OCI-LY1 (cell line): ENCODE measurements at regions not wholly inside any gene's neighbourhood (a gene's known extent, or its start where the extent isn't known, plus 50 kb on each side); places are given as distances from the start of the nearest gene placed in this dataset.

Experiments used
- H2AFZ ChIP-seq: fragments of 200-600 bp; sonication (generic), shearing (Covaris generic); 2 replicates; pipeline ENCODE4 v1.6.0; 2014; ENCODE audit warnings: antibody characterized with exemption, mild to moderate bottlenecking, low read length
- H3F3A ChIP-seq: fragments of 200-600 bp; sonication (generic), shearing (Covaris generic); 2 replicates; pipeline ENCODE4 v1.6.0; 2014; ENCODE audit warnings: mild to moderate bottlenecking, antibody characterized with exemption, low read length, moderate library complexity; ENCODE audit not compliant: insufficient read depth
- H3K27ac ChIP-seq: fragments of 200-600 bp; sonication (generic); 2 replicates; pipeline ENCODE4 v1.5.1; 2014; ENCODE audit warnings: low read length, mixed run types, mild to moderate bottlenecking, low read depth; ENCODE audit not compliant: poor library complexity, severe bottlenecking
- H3K27me3 ChIP-seq: fragments of 200-600 bp; sonication (generic); 2 replicates; pipeline ENCODE4 v1.6.0; 2014; ENCODE audit warnings: antibody characterized with exemption, mild to moderate bottlenecking, low read length, moderate library complexity; ENCODE audit not compliant: insufficient read depth
- H3K36me3 ChIP-seq: fragments of 200-600 bp; sonication (generic); 2 replicates; pipeline ENCODE4 v1.6.1; 2014; ENCODE audit warnings: mild to moderate bottlenecking, antibody characterized with exemption, low read length, moderate library complexity, mixed read lengths; ENCODE audit not compliant: insufficient read depth
- H3K4me1 ChIP-seq: fragments of 200-600 bp; sonication (generic); 2 replicates; pipeline ENCODE4 v1.5.1; 2014; ENCODE audit warnings: mild to moderate bottlenecking, low read length, moderate library complexity; ENCODE audit not compliant: insufficient read depth, severe bottlenecking
- H3K4me2 ChIP-seq: fragments of 200-600 bp; sonication (generic), shearing (Covaris generic); 2 replicates; pipeline ENCODE4 v1.6.1; 2014; ENCODE audit warnings: low read length
- H3K4me3 ChIP-seq: fragments of 200-600 bp; sonication (generic); 2 replicates; pipeline ENCODE4 v1.5.1; 2014; ENCODE audit warnings: low read length, low read depth, mild to moderate bottlenecking, mixed read lengths; ENCODE audit not compliant: poor library complexity, severe bottlenecking
- H3K79me2 ChIP-seq: fragments of 200-600 bp; shearing (Covaris generic); 2 replicates; pipeline ENCODE4 v1.6.1; 2016; ENCODE audit warnings: mixed run types, low read length, mixed read lengths; ENCODE audit not compliant: insufficient read depth
- H3K9ac ChIP-seq: fragments of 200-600 bp; sonication (generic), shearing (Covaris generic); 2 replicates; pipeline ENCODE4 v1.6.1; 2014; ENCODE audit warnings: mild to moderate bottlenecking, low read length, mixed read lengths
- H3K9me2 ChIP-seq: fragments of 200-600 bp; sonication (generic), shearing (Covaris generic); 2 replicates; pipeline ENCODE4 v1.6.1; 2014; ENCODE audit warnings: low read depth, mild to moderate bottlenecking, low read length, mixed read lengths
- H3K9me3 ChIP-seq: fragments of 200-600 bp; shearing (Covaris generic); 2 replicates; pipeline ENCODE4 v1.6.1; 2014; ENCODE audit warnings: low read length, mixed read lengths
- H4K20me1 ChIP-seq: fragments of 200-600 bp; sonication (generic), shearing (Covaris generic); 2 replicates; pipeline ENCODE4 v1.6.0; 2016; ENCODE audit warnings: mild to moderate bottlenecking, low read length; ENCODE audit not compliant: insufficient read depth
- EZH2 ChIP-seq: fragments of 200-600 bp; sonication (generic), shearing (Covaris generic); IDR thresholded peaks from 2 replicates; pipeline ENCODE4 v1.8.0; 2017; ENCODE audit warnings: borderline replicate concordance, mixed run types, mild to moderate bottlenecking, antibody characterized with exemption, low read length, moderate library complexity, mixed read lengths
- TF ChIP-seq, protein P1 (sequence below): fragments of 200-600 bp; sonication (generic), shearing (Covaris generic); IDR thresholded peaks from 2 replicates; pipeline ENCODE4 v1.5.1; 2017; ENCODE audit warnings: mild to moderate bottlenecking, antibody characterized with exemption, low read length, moderate library complexity, mixed read lengths

DNA sequence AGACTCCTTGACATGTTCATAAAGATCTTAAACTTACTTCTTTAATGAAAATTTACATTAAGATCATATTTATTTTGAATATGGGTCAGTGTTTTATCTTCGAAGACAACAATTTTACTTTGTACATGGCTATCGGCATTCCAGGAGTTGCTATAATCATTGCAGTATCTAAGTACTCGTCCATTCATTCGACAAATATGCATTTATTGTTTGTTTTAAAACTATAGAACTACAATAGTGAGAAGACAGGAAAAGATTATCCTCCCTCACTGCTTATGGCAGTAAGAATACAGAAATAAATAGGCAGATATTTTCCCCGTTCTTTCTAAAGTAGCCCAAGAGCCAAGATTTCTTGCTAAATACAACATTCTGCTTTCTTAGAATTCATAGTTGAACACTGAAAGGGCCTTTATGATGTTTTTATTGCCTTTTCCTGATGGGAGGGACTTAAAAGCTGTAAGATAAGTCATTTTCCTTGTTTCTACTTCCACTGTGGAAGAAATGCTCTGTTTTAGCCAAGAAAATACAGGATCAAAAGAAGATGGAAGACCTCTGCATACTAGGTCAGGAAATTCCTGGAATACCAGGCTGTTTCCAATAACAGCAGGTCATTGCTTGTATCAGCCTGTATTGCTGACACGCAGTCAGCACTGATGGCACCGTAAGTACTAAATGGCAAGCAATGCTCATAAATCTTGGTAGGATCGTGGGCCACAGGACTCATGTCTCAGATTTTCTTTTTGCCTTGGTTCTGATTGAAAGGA is 521.0 kb upstream of the ATP2B1 start:
- H3K9ac ChIP-seq: no peak overlapping the region
- no peaks in the 10 kb centered on the region for H3F3A ChIP-seq
- no peaks in the 10 kb centered on the region for H3K27me3 ChIP-seq
- H3K36me3 ChIP-seq: no peaks in the 10 kb centered on the region
- H2AFZ ChIP-seq: no peak overlapping the region
- no peak overlapping the region for H3K27ac ChIP-seq
- H3K9me2 ChIP-seq: no peaks in the 10 kb centered on the region
- no peaks in the 10 kb centered on the region for H3K4me1 ChIP-seq
- no peaks in the 10 kb centered on the region for H4K20me1 ChIP-seq
- H3K4me3 ChIP-seq: no peak overlapping the region
- no peaks in the 10 kb centered on the region for H3K9me3 ChIP-seq
- H3K4me2 ChIP-seq: no peak overlapping the region
- no peak for TF ChIP-seq EZH2
- no peaks in the 10 kb centered on the region for H3K79me2 ChIP-seq

DNA sequence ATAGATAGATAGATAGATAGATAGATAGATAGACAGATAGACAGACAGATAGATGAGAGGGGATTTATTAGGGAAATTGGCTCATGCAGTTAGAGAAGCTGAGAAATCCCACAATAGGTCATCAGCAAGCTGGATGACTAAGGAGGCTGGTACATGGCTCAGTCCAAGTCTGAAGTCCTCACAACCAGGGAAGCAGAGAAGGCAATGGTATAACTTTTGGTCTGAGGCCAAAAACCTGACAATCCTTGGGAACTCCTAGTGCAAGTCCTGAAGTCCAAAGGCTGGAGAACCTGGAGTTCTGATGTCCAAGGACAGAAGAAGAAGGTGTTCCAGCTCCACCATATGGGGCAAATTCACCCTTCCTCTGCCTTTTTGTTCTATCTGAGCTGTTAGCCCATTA is 517.6 kb upstream of the ATP2B1 start:
- no peak overlapping the region for H3K9ac ChIP-seq
- H3K79me2 ChIP-seq: no peaks in the 10 kb centered on the region
- H4K20me1 ChIP-seq: no peaks in the 10 kb centered on the region
- TF ChIP-seq, protein P1, sequence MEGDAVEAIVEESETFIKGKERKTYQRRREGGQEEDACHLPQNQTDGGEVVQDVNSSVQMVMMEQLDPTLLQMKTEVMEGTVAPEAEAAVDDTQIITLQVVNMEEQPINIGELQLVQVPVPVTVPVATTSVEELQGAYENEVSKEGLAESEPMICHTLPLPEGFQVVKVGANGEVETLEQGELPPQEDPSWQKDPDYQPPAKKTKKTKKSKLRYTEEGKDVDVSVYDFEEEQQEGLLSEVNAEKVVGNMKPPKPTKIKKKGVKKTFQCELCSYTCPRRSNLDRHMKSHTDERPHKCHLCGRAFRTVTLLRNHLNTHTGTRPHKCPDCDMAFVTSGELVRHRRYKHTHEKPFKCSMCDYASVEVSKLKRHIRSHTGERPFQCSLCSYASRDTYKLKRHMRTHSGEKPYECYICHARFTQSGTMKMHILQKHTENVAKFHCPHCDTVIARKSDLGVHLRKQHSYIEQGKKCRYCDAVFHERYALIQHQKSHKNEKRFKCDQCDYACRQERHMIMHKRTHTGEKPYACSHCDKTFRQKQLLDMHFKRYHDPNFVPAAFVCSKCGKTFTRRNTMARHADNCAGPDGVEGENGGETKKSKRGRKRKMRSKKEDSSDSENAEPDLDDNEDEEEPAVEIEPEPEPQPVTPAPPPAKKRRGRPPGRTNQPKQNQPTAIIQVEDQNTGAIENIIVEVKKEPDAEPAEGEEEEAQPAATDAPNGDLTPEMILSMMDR: no peak
- no peak for TF ChIP-seq EZH2
- no peaks in the 10 kb centered on the region for H3K9me2 ChIP-seq
- no peaks in the 10 kb centered on the region for H3K4me1 ChIP-seq
- no peaks in the 10 kb centered on the region for H3F3A ChIP-seq
- no peaks in the 10 kb centered on the region for H3K36me3 ChIP-seq
- H3K4me3 ChIP-seq: no peak overlapping the region
- H3K9me3 ChIP-seq: no peaks in the 10 kb centered on the region
- no peaks in the 10 kb centered on the region for H3K27me3 ChIP-seq
- no peak overlapping the region for H2AFZ ChIP-seq
- no peak overlapping the region for H3K27ac ChIP-seq
- H3K4me2 ChIP-seq: no peak overlapping the region

DNA sequence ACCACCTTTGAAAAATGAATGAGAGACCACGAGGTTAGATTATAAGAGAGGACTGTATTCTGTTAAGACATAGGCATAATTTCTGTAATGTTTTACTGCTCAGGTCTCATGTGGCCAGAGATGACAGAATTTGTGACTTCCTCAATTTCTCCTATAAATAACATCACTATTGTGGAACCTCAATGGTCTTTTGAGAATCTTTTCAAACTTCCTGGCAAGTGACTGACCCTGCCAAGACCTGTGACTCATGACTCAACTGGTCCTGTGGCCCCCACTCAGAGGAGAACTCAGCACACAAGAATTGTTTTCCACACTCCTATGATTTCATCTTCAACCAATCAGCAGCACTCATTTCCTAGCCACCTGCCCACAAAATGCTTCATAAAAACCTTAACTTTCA is 508.2 kb upstream of the ATP2B1 start:
- H3K9me2 ChIP-seq: no peaks in the 10 kb centered on the region
- H3K27me3 ChIP-seq: no peaks in the 10 kb centered on the region
- H3K9ac ChIP-seq: no peak overlapping the region
- H3K27ac ChIP-seq: no peak overlapping the region
- H3K4me2 ChIP-seq: no peak overlapping the region
- no peak overlapping the region for H3K4me3 ChIP-seq
- H3K4me1 ChIP-seq: no peaks in the 10 kb centered on the region
- no peak for TF ChIP-seq EZH2
- TF ChIP-seq, protein P1: no peak
- H3K9me3 ChIP-seq: no peaks in the 10 kb centered on the region
- H3K36me3 ChIP-seq: no peaks in the 10 kb centered on the region
- no peaks in the 10 kb centered on the region for H3K79me2 ChIP-seq
- H2AFZ ChIP-seq: no peak overlapping the region
- H3F3A ChIP-seq: no peaks in the 10 kb centered on the region
- H4K20me1 ChIP-seq: no peaks in the 10 kb centered on the region

DNA sequence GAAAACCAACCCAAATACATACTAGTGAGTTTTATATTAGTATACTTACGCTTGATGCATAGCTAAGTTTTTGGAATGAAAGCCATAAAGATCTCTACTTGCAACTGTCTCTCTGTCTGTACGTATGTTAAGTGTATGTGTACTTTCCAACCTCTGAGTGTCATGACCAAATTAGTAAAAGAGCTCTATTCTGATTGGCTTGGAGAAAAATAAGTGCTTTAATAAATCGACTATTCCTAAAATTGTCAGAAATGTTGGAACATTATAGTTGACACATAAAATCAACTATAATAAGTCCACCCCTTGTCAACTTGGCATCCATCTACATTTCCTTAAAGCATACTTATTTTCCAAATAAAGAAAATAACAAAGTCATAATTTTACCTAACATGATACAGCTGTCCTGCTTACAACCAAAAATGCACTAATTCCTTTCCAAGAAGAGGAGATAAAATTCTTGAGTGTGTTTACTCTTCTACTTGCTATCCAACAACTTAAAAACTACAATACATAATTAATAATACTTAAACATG is 507.4 kb upstream of the ATP2B1 start:
- no peaks in the 10 kb centered on the region for H3K4me1 ChIP-seq
- H3K27ac ChIP-seq: no peak overlapping the region
- no peak overlapping the region for H2AFZ ChIP-seq
- H3K27me3 ChIP-seq: no peaks in the 10 kb centered on the region
- H3K4me3 ChIP-seq: no peak overlapping the region
- H3K36me3 ChIP-seq: no peaks in the 10 kb centered on the region
- no peak overlapping the region for H3K4me2 ChIP-seq
- H4K20me1 ChIP-seq: no peaks in the 10 kb centered on the region
- no peaks in the 10 kb centered on the region for H3F3A ChIP-seq
- TF ChIP-seq, protein P1: no peak
- no peak for TF ChIP-seq EZH2
- H3K79me2 ChIP-seq: no peaks in the 10 kb centered on the region
- H3K9me3 ChIP-seq: no peaks in the 10 kb centered on the region
- H3K9ac ChIP-seq: no peak overlapping the region
- no peaks in the 10 kb centered on the region for H3K9me2 ChIP-seq
